ENCODE measurements at regions not wholly inside any gene's neighbourhood (a gene's known extent, or its start where the extent isn't known, plus 50 kb on each side); places are given as distances from the start of the nearest gene placed in this dataset.

GRCh38 chr12:115763376-115763775, 514.1 kb downstream of the MED13L start:
- Histone ChIP-seq H3K4me2 (ENCODE audit: insufficient read depth in 1 of 2, low read depth in 2 of 2, low read length in 2 of 2) (no peak overlapping the region), H3K56ac (replicated peaks; ENCODE audit: insufficient read length, low read depth, low read length) (no peak overlapping the region), H2BK12ac (ENCODE audit: low read depth, low read length) (no peak overlapping the region), H2AK5ac (ENCODE audit: low read depth, low read length) (no peak overlapping the region), H3K27ac (ENCODE audit: low read depth, low read length) (no peak overlapping the region), H2BK15ac (ENCODE audit: low read length) (no peak overlapping the region), H2BK20ac (ENCODE audit: low read length) (no peak overlapping the region), H3K4me1 (replicated peaks in 1 of 4; ENCODE audit: control insufficient read depth in 3 of 4, insufficient read depth in 4 of 4, low read length in 3 of 4) (peaks cover 0 to 5% (median 0%) of the 10 kb centered on the region in 4 experiments; a peak in 1 of 7 replicates), H3K79me1 (ENCODE audit: low read depth, low read length) (no peaks in the 10 kb centered on the region), H3K27me3 (replicated peaks in 1 of 4; ENCODE audit: control insufficient read depth in 3 of 4, extremely low read depth in 1 of 4, insufficient read depth in 3 of 4, low read length in 3 of 4) (no peaks in the 10 kb centered on the region), H4K5ac (ENCODE audit: insufficient read length, low read depth, low read length) (no peak overlapping the region), H3K4me3 (ENCODE audit: extremely low read depth in 1 of 4, insufficient read depth in 2 of 4, low read depth in 3 of 4, low read length in 4 of 4) (no peak overlapping the region), H3K9me3 (ENCODE audit: insufficient read depth in 2 of 2, low read depth in 1 of 2, low read length in 1 of 2) (no peaks in the 10 kb centered on the region), H2BK120ac (replicated peaks; ENCODE audit: low read depth, low read length) (no peak overlapping the region), H4K20me1 (replicated peaks in 1 of 2; ENCODE audit: control insufficient read depth in 1 of 2, insufficient read depth in 2 of 2, low read length in 2 of 2) (no peaks in the 10 kb centered on the region), H3K18ac (ENCODE audit: extremely low read depth, low read length) (no peak overlapping the region), H3K36me3 (ENCODE audit: control insufficient read depth in 2 of 4, insufficient read depth in 4 of 4, low read length in 3 of 4) (no peaks in the 10 kb centered on the region), H3K9ac (replicated peaks in 1 of 4; ENCODE audit: extremely low read depth in 1 of 4, low read depth in 3 of 4, low read length in 3 of 4) (no peak overlapping the region), H2AFZ (ENCODE audit: low read length) (no peak overlapping the region), H3K14ac (ENCODE audit: insufficient read length) (no peak overlapping the region), H4K8ac (ENCODE audit: extremely low read depth, insufficient read depth, low read length) (no peak overlapping the region), H3K79me2 (ENCODE audit: control insufficient read depth in 1 of 2, insufficient read depth in 2 of 2, low read length in 2 of 2) (no peaks in the 10 kb centered on the region), H2BK5ac (ENCODE audit: low read depth, low read length) (no peak overlapping the region), H3K23me2 (ENCODE audit: low read depth, low read length) (no peaks in the 10 kb centered on the region; the same call in 1 of the 2 replicates), H3K23ac (ENCODE audit: insufficient read length) (no peak overlapping the region), H3K4ac (replicated peaks; ENCODE audit: insufficient read length, low read depth, low read length) (no peak overlapping the region), H4K91ac (replicated peaks; ENCODE audit: insufficient read length, low read length) (no peak overlapping the region)
- DNase-seq (ENCODE audit: low read depth in 1 of 2, low spot score in 2 of 2) (no peak), FAIRE-seq (no peak)
- ChIA-PET CTCF (ENCODE audit: partially characterized antibody) (interaction anchor here (0.6 to 0.8 kb wide), 2 partner anchors 125 to 145 kb away, joined by 3 read pairs; no protein-coding TSS in a partner anchor), POLR2A (ENCODE audit: partially characterized antibody) (no interaction called here)
- no peak for TF ChIP-seq SIX5 (IDR thresholded peaks at IDR 0.05; ENCODE audit: low read depth, low read length)
- no peak for TF ChIP-seq BCL11A (IDR thresholded peaks at IDR 0.05; ENCODE audit: low read depth in 2 of 2, low read length in 2 of 2)
- no peak for TF ChIP-seq MAFK (IDR thresholded peaks at IDR 0.05; ENCODE audit: low read depth, low read length)
- no peak for TF ChIP-seq BRCA1 (IDR thresholded peaks at IDR 0.05; ENCODE audit: low read depth, low read length)
- no peak for TF ChIP-seq ATF3 (IDR thresholded peaks at IDR 0.05; ENCODE audit: insufficient read depth, low read depth, low read length)
- no peak for TF ChIP-seq RAD21 (IDR thresholded peaks at IDR 0.05 in 1 of 2, conservative IDR thresholded peaks at IDR 0.05 in 1 of 2; ENCODE audit: low read depth in 2 of 2, low read length in 2 of 2)
- no peak for TF ChIP-seq RNF2 (IDR thresholded peaks at IDR 0.05; ENCODE audit: borderline replicate concordance, low read depth, low read length, missing control alignments, poor library complexity, severe bottlenecking)
- no peak for TF ChIP-seq TEAD4 (IDR thresholded peaks at IDR 0.05; ENCODE audit: low read depth, low read length)
- no peak for TF ChIP-seq POLR2AphosphoS5 (IDR thresholded peaks at IDR 0.05; ENCODE audit: low read depth, low read length)
- no peak for TF ChIP-seq CEBPB (IDR thresholded peaks at IDR 0.05; ENCODE audit: low read depth, low read length)
- no peak for TF ChIP-seq USF2 (IDR thresholded peaks at IDR 0.05; ENCODE audit: low read length)
- no peak for TF ChIP-seq MAX (IDR thresholded peaks at IDR 0.05)
- TF ChIP-seq ASH2L (IDR thresholded peaks at IDR 0.05; ENCODE audit: low read length), result no peak
- 95% methylated on average over 4 of the region's 5 CpGs; no CpG with 5 or more reads in 1 of the 2 experiments for WGBS, 2 experiments (ENCODE audit: extremely low coverage in 1 of 2, insufficient coverage in 1 of 2, insufficient read length in 1 of 2, insufficient replicate concordance in 2 of 2, low coverage in 1 of 2, low lambda C conversion rate in 2 of 2, missing lambda C conversion rate in 1 of 2)

Data from H1 (cell line).